Neural cell (in vitro differentiated cells): ENCODE measurements at regions not wholly inside any gene's neighbourhood (a gene's known extent, or its start where the extent isn't known, plus 50 kb on each side); places are given as distances from the start of the nearest gene placed in this dataset.

Source experiments
- H2AFZ ChIP-seq: fragments of 200-600, 300-800 bp; sonication (generic), shearing (Covaris generic); 2 replicates; pipeline ENCODE4 v1.6.0; 2014; ENCODE audit warnings: low read depth, mild to moderate bottlenecking, antibody characterized with exemption, low read length, moderate library complexity
- H3F3A ChIP-seq: fragments of 200-600 bp; shearing (Covaris generic); 2 replicates; pipeline ENCODE4 v1.6.1; 2016; ENCODE audit warnings: mild to moderate bottlenecking, moderate library complexity, mixed read lengths, antibody characterized with exemption, low read length; ENCODE audit not compliant: insufficient read depth, poor library complexity, severe bottlenecking
- H3K27ac ChIP-seq: fragments of 200-600, 300-800 bp; sonication (generic), shearing (Covaris generic); 2 replicates; pipeline ENCODE4 v1.5.1; 2014; ENCODE audit warnings: mild to moderate bottlenecking, low read length, moderate library complexity
- H3K27me3 ChIP-seq: fragments of 300-800, 200-600 bp; sonication (generic), shearing (Covaris generic); 2 replicates; pipeline ENCODE4 v1.6.0; 2014; ENCODE audit warnings: mild to moderate bottlenecking, low read depth, low read length, moderate library complexity; ENCODE audit not compliant: insufficient read depth
- H3K36me3 ChIP-seq: fragments of 300-800, 200-600 bp; sonication (generic), shearing (Covaris generic); 2 replicates; pipeline ENCODE4 v1.5.1; 2014; ENCODE audit warnings: mild to moderate bottlenecking, antibody characterized with exemption, low read length, moderate library complexity; ENCODE audit not compliant: insufficient read depth
- H3K4me2 ChIP-seq: fragments of 300-800, 200-600 bp; sonication (generic), shearing (Covaris generic); 2 replicates; pipeline ENCODE4 v1.6.0; 2014; ENCODE audit warnings: mild to moderate bottlenecking, low read length
- H3K4me3 ChIP-seq: fragments of 300-800, 200-600 bp; sonication (generic), shearing (Covaris generic); 2 replicates; pipeline ENCODE4 v1.5.1; 2014; ENCODE audit warnings: mild to moderate bottlenecking, low read length, moderate library complexity
- H3K79me2 ChIP-seq: fragments of 200-600 bp; shearing (Covaris generic); replicated peaks from 2 replicates; pipeline ENCODE4 v1.6.0; 2014; ENCODE audit warnings: mild to moderate bottlenecking, low read length, moderate library complexity; ENCODE audit not compliant: insufficient read depth
- H3K9ac ChIP-seq: fragments of 300-800, 200-600 bp; sonication (generic), shearing (Covaris generic); 2 replicates; pipeline ENCODE4 v1.6.1; 2016; ENCODE audit warnings: mild to moderate bottlenecking, low read length, mixed read lengths
- H3K9me2 ChIP-seq: fragments of 200-600 bp; shearing (Covaris generic); 2 replicates; pipeline ENCODE4 v1.6.1; 2016; ENCODE audit warnings: mild to moderate bottlenecking, low read length, mixed read lengths; ENCODE audit not compliant: insufficient read depth
- H3K9me3 ChIP-seq: fragments of 200-600, 300-800 bp; sonication (generic), shearing (Covaris generic); 2 replicates; pipeline ENCODE4 v1.6.1; 2016; ENCODE audit warnings: mild to moderate bottlenecking, mixed run types, low read length, moderate library complexity, mixed read lengths
- H4K20me1 ChIP-seq: fragments of 200-600 bp; shearing (Covaris generic); 2 replicates; pipeline ENCODE4 v1.6.1; 2016; ENCODE audit warnings: mild to moderate bottlenecking, mixed run types; ENCODE audit not compliant: insufficient read depth
- CTCF ChIP-seq: fragments of 450-650 bp; IDR thresholded peaks from 2 replicates; pipeline ENCODE4 v1.5.1; 2014; ENCODE audit warnings: antibody characterized with exemption, mild to moderate bottlenecking, moderate library complexity; ENCODE audit not compliant: poor library complexity, severe bottlenecking
- EP300 ChIP-seq: fragments of 450-650 bp; conservative IDR thresholded peaks from 2 replicates; pipeline ENCODE4 v1.6.1; 2014; ENCODE audit warnings: antibody characterized with exemption, mild to moderate bottlenecking, moderate library complexity; ENCODE audit not compliant: poor library complexity, severe bottlenecking
- EZH2 ChIP-seq: fragments of 200-600, 300-800 bp; shearing (Covaris generic), sonication (generic); IDR thresholded peaks from 2 replicates; pipeline ENCODE4 v1.6.1; 2014; ENCODE audit warnings: antibody characterized with exemption, low read length, borderline replicate concordance, mild to moderate bottlenecking; ENCODE audit not compliant: insufficient read depth, poor library complexity, severe bottlenecking
- MXI1 ChIP-seq: fragments of 450-650 bp; conservative IDR thresholded peaks from 2 replicates; pipeline ENCODE4 v1.6.1; 2014; ENCODE audit warnings: antibody characterized with exemption, mild to moderate bottlenecking; ENCODE audit not compliant: poor library complexity, severe bottlenecking
- POLR2AphosphoS5 ChIP-seq: IDR thresholded peaks from 2 replicates; pipeline ENCODE4 v1.6.1; 2012
- RAD21 ChIP-seq: fragments of 450-650 bp; conservative IDR thresholded peaks from 2 replicates; pipeline ENCODE4 v1.6.1; 2014; ENCODE audit warnings: antibody characterized with exemption, mild to moderate bottlenecking, moderate library complexity
- REST ChIP-seq: IDR thresholded peaks from 2 replicates; pipeline ENCODE4 v1.6.1; 2012; ENCODE audit warnings: borderline replicate concordance
- SMC3 ChIP-seq: fragments of 450-650 bp; conservative IDR thresholded peaks from 2 replicates; pipeline ENCODE4 v1.6.1; 2014; ENCODE audit warnings: antibody characterized with exemption, mild to moderate bottlenecking, moderate library complexity; ENCODE audit not compliant: poor library complexity
- TAF1 ChIP-seq: IDR thresholded peaks from 2 replicates; pipeline ENCODE4 v1.6.1; 2012; ENCODE audit warnings: low read depth

GRCh38 chr9:78424299-78424698 lies 127.4 kb downstream of the PSAT1 start:
- H3K4me2 ChIP-seq: no peak overlapping the region
- no peaks in the 10 kb centered on the region for H3K9me2 ChIP-seq
- no peak overlapping the region for H3K9ac ChIP-seq
- no peaks in the 10 kb centered on the region for H4K20me1 ChIP-seq
- H3K27me3 ChIP-seq: no peaks in the 10 kb centered on the region
- no peaks in the 10 kb centered on the region for H3K36me3 ChIP-seq
- H2AFZ ChIP-seq: no peak overlapping the region
- no peak overlapping the region for H3K4me3 ChIP-seq
- H3F3A ChIP-seq: no peaks in the 10 kb centered on the region
- no peak overlapping the region for H3K27ac ChIP-seq
- H3K9me3 ChIP-seq: no peaks in the 10 kb centered on the region
- TF ChIP-seq RAD21 (no peak), CTCF (no peak), EZH2 (no peak), SMC3 (no peak), REST (no peak), POLR2AphosphoS5 (no peak), TAF1 (no peak), EP300 (no peak), MXI1 (no peak)
- H3K79me2 ChIP-seq: no peaks in the 10 kb centered on the region

GRCh38 chr9:78428640-78429039 lies 131.7 kb downstream of the PSAT1 start:
- H2AFZ ChIP-seq: no peak overlapping the region
- H3K79me2 ChIP-seq: no peaks in the 10 kb centered on the region
- no peaks in the 10 kb centered on the region for H3K27me3 ChIP-seq
- H3K27ac ChIP-seq: no peak overlapping the region
- no peak overlapping the region for H3K4me2 ChIP-seq
- H3K36me3 ChIP-seq: no peaks in the 10 kb centered on the region
- H3F3A ChIP-seq: no peaks in the 10 kb centered on the region
- H4K20me1 ChIP-seq: no peaks in the 10 kb centered on the region
- no peak overlapping the region for H3K4me3 ChIP-seq
- peaks cover 3% of the 10 kb centered on the region for H3K9me3 ChIP-seq
- H3K9me2 ChIP-seq: no peaks in the 10 kb centered on the region
- TF ChIP-seq RAD21: no peak
- no peak for TF ChIP-seq MXI1
- TF ChIP-seq REST: no peak
- no peak for TF ChIP-seq EZH2
- TF ChIP-seq SMC3: no peak
- no peak for TF ChIP-seq EP300
- no peak for TF ChIP-seq TAF1
- TF ChIP-seq CTCF: no peak
- no peak for TF ChIP-seq POLR2AphosphoS5
- H3K9ac ChIP-seq: no peak overlapping the region
